Endothelial cell of umbilical vein (primary cell): ENCODE measurements at regions not wholly inside any gene's neighbourhood (a gene's known extent, or its start where the extent isn't known, plus 50 kb on each side); places are given as distances from the start of the nearest gene placed in this dataset.

Experiments
- EZH2 ChIP-seq: IDR thresholded peaks from 2 replicates; pipeline ENCODE4 v1.6.1; 2012; ENCODE audit warnings: borderline replicate concordance, low read depth, mild to moderate bottlenecking, moderate library complexity, low read length, inconsistent platforms; ENCODE audit not compliant: severe bottlenecking
- POLR2A ChIP-seq: IDR thresholded peaks from 2 replicates; pipeline ENCODE4 v1.6.1; 2012; ENCODE audit warnings: low read depth, mild to moderate bottlenecking, control low read depth, low read length
- POLR2AphosphoS5 ChIP-seq: IDR thresholded peaks from 2 replicates; pipeline ENCODE4 v1.6.1; 2012; ENCODE audit warnings: low read depth, mild to moderate bottlenecking, control low read depth, low read length, moderate library complexity; ENCODE audit not compliant: insufficient read depth
- TF ChIP-seq, protein P1 (sequence below), 2 donors: IDR thresholded peaks; 1 replicate in 1 of 2; 2 replicates in 1 of 2; pipeline ENCODE4 v1.5.1; 2011; ENCODE audit warnings: low read length in 2 of 2, mild to moderate bottlenecking in 2 of 2, moderate library complexity in 2 of 2, control low read depth in 1 of 2, inconsistent platforms in 1 of 2, low read depth in 1 of 2; ENCODE audit not compliant: insufficient read depth in 1 of 2; ENCODE audit errors: extremely low read depth in 1 of 2
- TF ChIP-seq, protein P2 (sequence below): IDR thresholded peaks from 2 replicates; pipeline ENCODE4 v1.6.1; 2011; ENCODE audit not compliant: insufficient read depth, insufficient read length

DNA sequence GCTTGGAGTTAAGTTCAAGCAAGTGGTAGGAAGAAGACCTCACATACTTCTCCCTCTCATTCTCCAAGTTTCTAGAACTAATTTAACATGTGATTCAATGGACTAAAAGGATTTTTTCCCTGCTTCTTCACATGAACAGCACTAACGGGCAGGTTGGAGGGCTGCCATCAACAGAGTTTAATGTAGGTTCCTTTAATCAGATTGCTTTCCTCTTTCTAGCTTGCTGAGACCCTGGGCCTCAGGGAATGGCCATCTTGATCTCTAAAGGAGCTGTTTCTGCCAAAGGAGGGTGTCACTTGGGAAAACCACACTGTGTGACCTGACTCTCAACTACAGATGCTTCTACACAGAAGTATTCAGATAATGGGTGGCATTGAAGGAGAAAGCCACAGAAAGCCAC, 223.3 kb downstream of the PIK3R1 start:
- TF ChIP-seq, protein P1, sequence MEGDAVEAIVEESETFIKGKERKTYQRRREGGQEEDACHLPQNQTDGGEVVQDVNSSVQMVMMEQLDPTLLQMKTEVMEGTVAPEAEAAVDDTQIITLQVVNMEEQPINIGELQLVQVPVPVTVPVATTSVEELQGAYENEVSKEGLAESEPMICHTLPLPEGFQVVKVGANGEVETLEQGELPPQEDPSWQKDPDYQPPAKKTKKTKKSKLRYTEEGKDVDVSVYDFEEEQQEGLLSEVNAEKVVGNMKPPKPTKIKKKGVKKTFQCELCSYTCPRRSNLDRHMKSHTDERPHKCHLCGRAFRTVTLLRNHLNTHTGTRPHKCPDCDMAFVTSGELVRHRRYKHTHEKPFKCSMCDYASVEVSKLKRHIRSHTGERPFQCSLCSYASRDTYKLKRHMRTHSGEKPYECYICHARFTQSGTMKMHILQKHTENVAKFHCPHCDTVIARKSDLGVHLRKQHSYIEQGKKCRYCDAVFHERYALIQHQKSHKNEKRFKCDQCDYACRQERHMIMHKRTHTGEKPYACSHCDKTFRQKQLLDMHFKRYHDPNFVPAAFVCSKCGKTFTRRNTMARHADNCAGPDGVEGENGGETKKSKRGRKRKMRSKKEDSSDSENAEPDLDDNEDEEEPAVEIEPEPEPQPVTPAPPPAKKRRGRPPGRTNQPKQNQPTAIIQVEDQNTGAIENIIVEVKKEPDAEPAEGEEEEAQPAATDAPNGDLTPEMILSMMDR (IDR thresholded peaks at IDR 0.05; ENCODE audit: extremely low read depth in 1 of 2, insufficient read depth in 1 of 2, low read depth in 1 of 2, low read length in 2 of 2) = no peak
- TF ChIP-seq POLR2A (no peak), POLR2AphosphoS5 (no peak), EZH2 (no peak)
- TF ChIP-seq, protein P2, sequence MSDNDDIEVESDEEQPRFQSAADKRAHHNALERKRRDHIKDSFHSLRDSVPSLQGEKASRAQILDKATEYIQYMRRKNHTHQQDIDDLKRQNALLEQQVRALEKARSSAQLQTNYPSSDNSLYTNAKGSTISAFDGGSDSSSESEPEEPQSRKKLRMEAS = no peak
